ENCODE measurements at regions not wholly inside any gene's neighbourhood (a gene's known extent, or its start where the extent isn't known, plus 50 kb on each side); places are given as distances from the start of the nearest gene placed in this dataset.
"Not testable (repeated sequence)": the region's sequence is repeated elsewhere in the genome, so short reads cannot be mapped to it uniquely, and the experiment has no call there.

GRCh38 chr9:73095425-73095824 is 56.2 kb upstream of the ANXA1 start:
- DNase-seq (ENCODE audit: low read depth in 2 of 2), result no peak

GRCh38 chr9:73093740-73094379 is 57.8 kb upstream of the ANXA1 start:
- DNase-seq (ENCODE audit: low read depth in 2 of 2), result no peak

- no peak for DNase-seq (ENCODE audit: low read depth in 2 of 2)
Observed at GRCh38 chr9:73093016-73093739, 58.5 kb upstream of the ANXA1 start.

DNA sequence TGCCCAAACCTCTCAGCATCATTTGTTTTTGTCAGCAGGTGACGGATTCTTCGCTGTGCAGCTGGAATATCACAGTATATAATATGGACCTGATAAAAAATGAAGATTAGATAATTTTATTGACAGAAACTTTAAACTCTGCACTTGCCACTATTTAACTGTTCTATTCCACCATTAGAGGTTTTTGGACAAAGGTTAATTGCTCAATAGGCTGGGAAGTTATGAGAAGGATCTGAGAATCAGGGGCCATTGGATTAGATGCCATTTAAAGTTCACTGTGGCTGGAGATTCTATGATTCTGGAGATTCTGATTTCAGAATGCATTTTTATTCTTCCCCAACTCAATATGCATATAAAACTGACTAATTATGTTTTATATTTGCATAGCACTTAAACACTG is 59.8 kb upstream of the ANXA1 start:
- DNase-seq (ENCODE audit: low read depth in 2 of 2), result no peak

GRCh38 chr9:73090214-73090613 is 61.5 kb upstream of the ANXA1 start:
- DNase-seq (ENCODE audit: low read depth in 2 of 2), result no peak

DNA sequence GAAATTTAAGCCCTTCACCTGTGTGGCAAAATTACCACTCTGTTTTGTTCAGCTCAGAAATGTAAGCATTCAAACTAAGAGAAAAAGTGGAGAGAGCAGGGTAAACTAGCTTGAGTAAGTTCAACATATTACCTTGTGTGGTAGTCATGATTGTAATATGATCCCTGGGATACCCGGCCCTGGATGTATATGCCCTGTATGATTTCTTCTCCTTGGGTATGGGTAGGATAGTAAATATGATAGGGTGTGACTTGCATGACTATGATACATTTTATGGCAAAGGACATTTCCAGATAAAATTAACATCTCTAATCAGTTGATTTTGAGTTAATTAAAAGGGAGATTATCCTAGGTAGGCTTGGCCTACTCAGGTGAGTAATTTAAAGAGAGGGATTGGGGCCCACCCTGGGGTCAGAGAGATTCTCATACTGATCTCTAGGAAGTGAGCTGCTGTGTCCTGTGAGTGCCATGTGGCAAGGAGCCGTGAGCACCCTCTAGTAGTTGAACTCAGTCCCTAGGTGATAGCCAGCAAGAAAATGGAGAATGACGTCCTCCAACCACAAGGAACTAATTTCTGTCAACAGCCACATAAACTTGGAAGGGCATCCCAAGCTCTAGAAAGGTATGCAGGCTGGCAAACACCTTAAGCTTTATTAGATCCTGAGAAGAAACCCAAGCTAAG is 62.2 kb upstream of the ANXA1 start:
- DNase-seq (ENCODE audit: low read depth in 2 of 2), result no peak

DNA sequence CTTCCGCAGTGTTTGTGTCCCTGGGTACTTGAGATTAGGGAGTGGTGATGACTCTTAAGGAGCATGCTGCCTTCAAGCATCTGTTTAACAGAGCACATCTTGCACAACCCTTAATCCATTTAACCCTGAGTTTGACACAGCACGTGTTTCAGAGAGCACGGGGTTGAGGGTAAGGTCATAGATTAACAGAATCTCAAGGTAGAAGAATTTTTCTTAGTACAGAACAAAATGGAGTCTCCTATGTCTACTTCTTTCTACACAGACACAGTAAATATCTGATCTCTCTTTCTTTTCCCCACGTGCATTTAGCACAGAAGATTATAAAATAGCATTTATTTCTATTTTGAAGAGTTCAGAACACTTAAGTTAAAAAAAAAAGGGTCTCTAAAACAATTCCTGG is 63.8 kb upstream of the ANXA1 start:
- not testable (repeated sequence) for DNase-seq (ENCODE audit: low read depth in 2 of 2)

- no peak for DNase-seq (ENCODE audit: low read depth in 2 of 2)
Observed at GRCh38 chr9:73083519-73083918, 68.1 kb upstream of the ANXA1 start.

DNA sequence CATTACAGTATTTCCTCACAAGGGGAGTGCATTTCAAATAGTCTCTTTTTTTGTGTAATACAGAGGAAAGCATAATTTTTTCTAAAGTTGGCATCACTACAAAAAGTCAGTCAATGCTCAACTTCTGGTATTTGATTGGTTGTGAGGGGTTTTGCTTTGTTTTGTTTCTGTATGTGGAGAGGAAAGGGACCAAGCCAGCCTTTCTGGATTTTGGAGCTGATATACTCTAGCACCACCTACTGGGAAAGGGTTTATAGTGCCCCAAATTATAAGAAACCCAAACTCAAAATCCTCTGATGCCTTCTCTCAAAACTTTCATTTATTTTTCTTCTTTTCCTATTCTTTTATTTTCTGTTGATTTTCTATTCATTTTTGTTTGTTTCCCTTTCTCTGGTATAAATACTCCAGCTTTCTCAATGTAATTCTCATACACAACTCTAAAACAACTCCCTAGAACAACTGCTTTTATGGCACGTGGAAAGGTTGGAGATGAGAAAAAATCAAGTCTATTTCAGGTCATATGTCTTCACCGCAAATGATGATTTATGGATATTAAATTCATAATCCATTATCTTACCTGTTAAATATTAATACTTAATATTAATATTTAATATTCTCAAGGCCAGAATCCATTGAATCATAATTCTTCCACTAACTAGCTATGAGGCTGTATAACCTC is 69.5 kb upstream of the ANXA1 start:
- no peak for DNase-seq (ENCODE audit: low read depth in 2 of 2)

- DNase-seq (ENCODE audit: low read depth in 2 of 2), result no peak
Observed at GRCh38 chr9:73080110-73080694, 71.5 kb upstream of the ANXA1 start.

DNA sequence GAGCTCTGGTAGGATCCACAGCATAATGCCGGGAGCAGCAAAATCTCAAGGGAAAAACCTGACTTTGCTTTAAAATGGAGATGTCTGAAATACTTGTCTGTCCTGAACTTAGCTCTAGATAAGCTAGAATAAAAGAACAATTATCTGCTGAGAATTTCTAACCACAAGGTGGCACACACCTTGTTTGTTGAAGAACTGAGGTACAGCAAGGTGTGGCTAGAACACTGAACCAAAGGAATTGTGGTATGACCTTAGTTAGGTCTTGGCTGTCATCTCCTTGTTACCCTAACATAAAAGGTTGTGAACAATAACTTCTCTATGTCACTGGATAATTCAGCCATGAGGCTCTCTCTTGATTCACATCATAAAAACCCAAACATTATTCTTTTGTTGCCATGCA is 72.3 kb upstream of the ANXA1 start:
- DNase-seq (ENCODE audit: low read depth in 2 of 2), result no peak

DNA sequence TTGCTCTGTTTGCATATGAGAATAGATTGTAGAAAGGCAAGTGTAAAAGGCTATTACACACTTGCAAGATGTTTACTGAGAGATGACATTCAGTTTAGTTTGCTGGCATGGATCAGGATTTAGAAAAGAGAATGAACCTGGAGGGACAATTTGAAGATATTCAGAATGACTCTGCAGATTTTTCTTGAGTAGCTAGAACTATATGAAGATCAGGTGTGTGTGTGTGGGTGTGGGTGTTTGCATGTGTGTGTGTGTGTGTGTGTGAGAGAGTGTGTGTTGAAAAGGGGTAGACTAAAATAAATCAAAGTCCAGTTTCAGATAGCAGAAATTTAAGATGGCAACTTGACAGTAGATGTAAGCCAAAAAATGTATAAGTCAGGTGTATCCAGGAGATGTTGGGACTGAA is 74.0 kb upstream of the ANXA1 start:
- DNase-seq (ENCODE audit: low read depth in 2 of 2), result no peak

- no peak for DNase-seq (ENCODE audit: low read depth in 2 of 2)
Observed at GRCh38 chr9:73076970-73077369, 74.7 kb upstream of the ANXA1 start.

- no peak for DNase-seq (ENCODE audit: low read depth in 2 of 2)
Observed at GRCh38 chr9:73074176-73074708, 77.4 kb upstream of the ANXA1 start.

- no peak for DNase-seq (ENCODE audit: low read depth in 2 of 2)
Observed at GRCh38 chr9:73073337-73074175, 78.1 kb upstream of the ANXA1 start.

- no peak for DNase-seq (ENCODE audit: low read depth in 2 of 2)
Observed at GRCh38 chr9:73067074-73067473, 84.6 kb upstream of the ANXA1 start.

DNA sequence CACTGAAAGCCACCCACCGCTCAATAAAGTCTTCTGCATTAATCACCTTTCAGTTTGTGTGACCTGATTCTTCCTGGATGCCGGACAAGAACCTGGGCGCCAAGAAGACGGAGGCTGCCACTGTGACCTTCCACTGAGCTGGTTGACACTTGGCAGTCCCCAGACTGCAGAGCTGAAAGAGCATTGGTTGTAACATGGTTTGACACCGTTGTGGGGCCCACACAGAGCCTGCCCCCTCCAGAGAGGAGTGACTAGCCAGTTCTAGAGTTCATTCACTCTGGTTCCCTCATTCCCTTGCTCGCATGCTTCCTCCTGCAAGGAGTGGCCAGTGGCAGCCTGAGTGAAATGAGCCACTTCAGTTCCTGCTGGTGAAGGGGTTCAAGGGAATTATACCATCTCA is 86.2 kb upstream of the ANXA1 start:
- DNase-seq (ENCODE audit: low read depth in 2 of 2), result no peak

DNA sequence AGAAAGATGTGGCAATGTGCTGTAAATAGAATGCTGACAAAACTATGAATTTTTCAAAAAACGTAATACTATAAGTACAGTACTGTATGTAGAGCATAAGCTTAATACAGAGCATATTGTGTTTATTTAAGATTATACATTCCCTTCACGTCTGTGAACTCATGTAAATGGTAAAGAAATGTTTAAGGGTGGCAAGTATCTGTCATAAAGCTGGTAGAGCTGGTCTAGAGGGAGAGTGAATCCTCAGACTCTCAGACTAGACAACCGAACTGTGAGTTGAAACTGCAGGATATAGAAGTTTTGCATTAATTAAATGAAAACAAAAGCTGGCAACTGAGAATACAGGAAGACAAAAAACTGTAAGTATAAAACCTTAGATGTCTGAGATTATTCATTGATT is 87.3 kb upstream of the ANXA1 start:
- no peak for DNase-seq (ENCODE audit: low read depth in 2 of 2)

DNA sequence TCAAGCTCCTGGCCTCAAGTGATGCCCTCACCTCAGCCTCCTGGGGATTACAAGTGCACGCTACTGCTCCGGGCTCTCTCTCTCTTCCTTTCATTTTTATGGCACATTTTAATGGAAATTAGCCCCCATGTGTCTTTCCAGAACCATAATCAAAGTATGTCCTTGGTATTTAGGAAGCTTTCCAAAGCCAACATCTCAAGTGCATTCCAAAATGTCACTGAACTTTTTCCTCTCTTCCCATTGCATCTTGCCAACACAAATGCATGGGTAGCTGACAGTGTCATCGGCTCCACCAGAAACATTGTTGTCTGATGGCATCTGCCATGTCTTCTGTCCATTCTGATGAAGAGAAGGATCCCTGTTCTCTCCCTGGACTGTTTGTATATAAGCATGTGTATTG is 90.5 kb upstream of the ANXA1 start:
- no peak for DNase-seq (ENCODE audit: low read depth in 2 of 2)

- no peak for DNase-seq (ENCODE audit: low read depth in 2 of 2)
Observed at GRCh38 chr9:73059247-73059646, 92.4 kb upstream of the ANXA1 start.

DNA sequence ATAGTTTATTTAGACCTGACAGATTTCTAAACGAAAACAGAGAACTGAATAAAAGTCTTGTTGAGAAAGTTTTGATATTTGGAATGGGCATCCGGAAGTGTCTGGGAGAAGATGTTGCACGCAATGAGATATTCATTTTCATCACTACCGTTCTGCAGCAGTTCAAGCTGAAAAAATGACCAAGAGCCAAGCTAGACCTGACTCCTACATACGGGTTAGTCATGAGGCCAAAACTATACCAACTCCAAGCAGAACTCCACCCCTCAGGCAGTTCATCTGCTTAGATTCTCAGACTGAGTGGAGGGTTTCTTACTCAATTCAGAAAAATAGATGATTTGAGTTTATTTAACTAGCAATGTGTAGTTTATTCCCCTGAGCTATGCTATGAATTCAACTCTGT is 95.4 kb upstream of the ANXA1 start:
- no peak for DNase-seq (ENCODE audit: low read depth in 2 of 2)
